HG03520 (cell line): ENCODE measurements at regions not wholly inside any gene's neighbourhood (a gene's known extent, or its start where the extent isn't known, plus 50 kb on each side); places are given as distances from the start of the nearest gene placed in this dataset.

Experiments used
- ATAC-seq: cut with Tn5 transposase; IDR thresholded peaks from one replicate; pipeline ENCODE4 v1.9.1; 2021; ENCODE audit warnings: mild to moderate bottlenecking, moderate library complexity; ENCODE audit not compliant: unreplicated experiment

DNA sequence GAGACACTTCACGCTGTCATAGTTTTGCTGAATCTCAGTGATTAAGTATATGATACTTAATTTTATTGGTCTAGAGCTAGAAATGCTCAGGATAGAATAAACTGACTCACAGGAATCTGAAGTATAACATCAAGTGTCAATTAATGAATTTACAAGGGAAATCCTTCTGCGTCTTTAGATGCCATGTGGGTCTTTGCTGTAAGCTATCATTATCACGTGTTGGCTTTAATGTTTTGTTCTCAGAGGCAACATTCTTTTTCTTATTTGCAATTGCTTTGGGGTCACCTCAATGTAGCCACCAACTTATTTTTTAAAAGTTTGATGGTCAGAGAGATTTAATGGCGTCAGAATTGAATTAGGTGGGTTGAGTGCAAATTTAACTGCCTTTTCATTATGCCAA, 680.1 kb upstream of the PTBP2 start:
- ATAC-seq: no peak

DNA sequence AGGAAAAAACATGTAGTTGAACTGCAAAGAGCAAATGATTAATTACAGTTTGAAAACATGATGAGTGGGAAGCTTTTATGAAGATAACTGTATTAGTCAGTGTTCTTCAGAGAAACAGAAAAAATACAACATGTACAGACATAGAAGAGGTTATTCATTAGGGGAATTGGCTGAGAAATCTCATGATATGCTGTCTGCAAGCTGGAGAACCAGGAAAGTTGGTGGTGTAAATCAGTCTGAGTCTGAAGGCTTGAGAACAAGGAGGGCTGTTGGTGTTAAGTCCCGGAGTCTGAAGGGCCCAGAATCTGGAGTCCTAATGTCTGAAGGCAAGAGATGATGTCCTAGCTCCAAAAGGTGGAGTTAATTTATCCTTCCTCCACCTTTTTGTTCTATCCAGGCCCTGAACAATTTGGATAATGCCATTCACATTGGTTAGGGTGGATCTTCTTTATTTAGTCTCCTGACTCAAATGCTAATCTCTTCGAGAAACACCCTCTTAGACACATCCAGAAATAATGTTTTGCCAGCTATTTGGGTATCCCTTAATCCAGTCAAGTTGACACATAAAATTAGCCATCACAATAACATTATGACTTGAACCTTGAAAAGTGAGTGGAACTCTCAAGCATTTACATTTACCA, 672.9 kb upstream of the PTBP2 start:
- ATAC-seq: no peak

DNA sequence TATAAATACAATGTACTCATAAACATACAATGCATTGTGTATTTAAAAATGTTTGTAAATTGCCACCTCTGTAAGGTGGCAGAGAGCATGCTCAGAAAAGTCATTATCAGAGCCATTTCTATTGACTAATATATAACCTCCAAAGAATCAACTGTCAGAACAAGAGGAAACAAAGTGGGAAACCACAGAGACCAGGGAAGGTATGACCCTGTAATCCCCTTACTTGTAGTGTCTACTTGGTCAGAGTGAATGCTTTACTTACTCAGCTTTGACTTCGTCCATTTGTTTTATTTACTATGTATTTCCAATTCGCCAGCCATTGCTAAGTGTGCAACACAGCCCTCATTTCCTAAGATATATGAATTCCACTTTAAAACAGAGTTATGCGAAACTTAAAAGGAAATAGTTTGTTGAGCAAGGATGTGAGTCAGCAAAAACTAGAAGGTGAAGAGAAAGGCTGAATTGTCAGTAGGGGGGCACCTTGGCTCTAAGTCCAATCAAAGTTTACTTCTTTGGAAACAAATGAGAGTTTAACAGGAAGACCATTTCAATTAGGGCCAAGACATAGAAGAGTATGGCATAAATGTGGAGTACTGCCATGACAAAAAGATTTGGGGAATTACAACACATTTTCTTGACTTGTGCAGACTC, 671.7 kb upstream of the PTBP2 start:
- ATAC-seq: no peak

DNA sequence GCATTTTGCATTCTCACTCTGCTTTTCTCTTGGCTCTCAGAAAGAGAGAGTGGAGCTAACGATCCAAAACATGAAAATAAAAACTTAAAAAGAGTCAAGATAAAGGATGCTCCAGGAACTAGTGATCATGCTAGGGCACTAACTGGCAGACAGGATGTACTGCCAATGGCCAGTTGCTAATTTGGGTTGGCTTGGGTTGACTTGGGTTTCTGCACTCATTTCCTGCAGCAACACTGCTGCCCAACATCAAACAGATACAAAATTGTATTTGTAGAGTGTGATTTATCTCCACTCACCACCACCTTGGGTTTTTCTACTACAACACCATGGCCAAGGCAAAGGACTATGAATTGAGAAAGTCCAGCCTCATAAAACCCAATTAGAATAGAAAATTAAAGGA, 662.3 kb upstream of the PTBP2 start:
- no peak for ATAC-seq

DNA sequence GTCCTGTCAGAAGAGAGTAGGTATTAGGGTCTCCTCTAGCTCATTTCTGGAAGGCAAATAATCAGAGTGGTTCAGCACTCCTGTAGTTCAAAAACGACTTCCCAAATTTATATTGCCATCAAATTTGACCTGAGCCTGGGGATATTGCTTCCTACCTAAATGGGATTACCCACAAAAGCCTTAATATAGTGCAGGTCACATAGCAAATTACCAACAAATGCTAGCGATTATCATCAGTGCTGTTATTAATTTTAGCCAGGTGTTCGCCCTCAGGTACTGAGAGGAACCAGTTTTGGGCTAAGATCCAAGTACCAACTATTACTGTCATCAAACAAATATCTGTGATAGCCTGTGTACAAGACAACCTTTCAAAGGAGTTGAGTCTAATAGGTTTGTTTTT, 661.8 kb upstream of the PTBP2 start:
- ATAC-seq: no peak

DNA sequence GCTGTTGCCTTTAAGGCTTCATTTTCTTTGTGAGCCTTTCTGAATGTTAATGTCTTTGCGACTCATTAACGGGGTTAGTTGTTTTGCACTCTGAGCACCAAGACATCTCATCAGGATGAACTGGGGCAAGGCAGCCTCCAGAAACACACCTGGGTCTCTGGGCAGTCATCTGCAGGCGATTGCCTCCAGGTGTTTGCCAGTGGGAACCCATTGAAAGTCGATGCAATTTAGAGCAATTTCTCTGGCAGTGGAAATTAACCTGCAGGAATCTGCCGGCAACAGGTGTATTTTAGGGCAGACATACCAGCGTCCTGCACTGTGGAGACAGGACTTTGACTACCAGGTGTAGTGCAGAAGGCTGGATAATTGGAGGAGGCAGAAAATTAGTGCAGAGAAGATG, 661.0 kb upstream of the PTBP2 start:
- no peak for ATAC-seq

DNA sequence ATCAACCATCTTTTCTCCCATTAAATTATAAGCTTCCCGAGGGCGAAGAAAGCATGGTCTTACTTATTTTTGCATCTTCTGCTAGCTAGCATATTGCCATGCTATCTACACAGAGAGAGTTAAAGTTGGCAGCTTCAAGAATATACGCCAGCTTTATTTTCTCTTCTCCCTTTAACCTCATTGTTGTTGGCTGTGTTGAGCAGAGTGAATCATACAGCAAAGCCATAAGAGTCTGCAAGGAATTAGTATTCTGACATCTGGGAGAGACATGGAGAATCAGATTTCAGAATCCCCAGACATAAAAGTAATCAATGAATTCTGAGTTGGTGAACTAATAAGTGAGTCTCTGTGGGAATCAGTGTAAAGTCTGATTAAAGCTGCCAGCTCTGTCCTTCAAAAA, 649.6 kb upstream of the PTBP2 start:
- no peak for ATAC-seq

DNA sequence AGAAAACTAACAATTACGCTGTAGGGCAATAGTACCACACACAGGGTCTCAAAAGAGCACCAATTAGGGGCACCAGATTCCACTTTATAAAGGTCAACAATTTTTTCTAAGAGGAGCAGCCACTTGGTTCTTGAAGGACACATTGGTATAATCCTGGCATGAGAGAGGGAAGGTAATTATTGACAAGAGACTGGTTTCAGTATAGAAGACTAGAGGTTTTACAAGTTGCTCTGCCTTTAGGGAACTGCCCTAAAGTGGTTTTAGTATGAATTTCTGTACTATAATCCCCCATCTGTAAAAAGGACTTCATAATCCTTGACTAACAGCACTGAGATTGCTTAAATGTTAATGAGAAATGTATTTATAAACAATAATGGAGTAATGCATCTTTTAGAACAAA, 648.5 kb upstream of the PTBP2 start:
- no peak for ATAC-seq

DNA sequence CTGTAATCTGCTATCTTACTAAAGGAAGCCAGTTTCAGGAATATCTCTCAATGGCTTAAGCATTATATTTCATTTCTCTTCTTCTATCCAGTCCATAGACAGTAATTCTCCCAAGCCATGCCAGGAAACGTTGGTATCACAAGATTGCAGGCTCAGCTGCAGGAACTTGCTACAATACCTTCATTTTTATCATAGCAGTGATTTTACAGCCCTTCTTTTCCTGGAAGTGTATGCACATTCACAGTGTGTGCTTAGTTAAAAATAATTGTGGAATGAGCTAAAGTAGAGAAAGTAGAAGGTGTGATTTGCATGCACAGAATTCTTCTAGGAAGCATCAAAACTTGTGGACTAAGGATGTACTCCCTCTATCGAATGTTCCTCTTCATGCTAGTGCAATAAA, 647.2 kb upstream of the PTBP2 start:
- ATAC-seq: no peak

DNA sequence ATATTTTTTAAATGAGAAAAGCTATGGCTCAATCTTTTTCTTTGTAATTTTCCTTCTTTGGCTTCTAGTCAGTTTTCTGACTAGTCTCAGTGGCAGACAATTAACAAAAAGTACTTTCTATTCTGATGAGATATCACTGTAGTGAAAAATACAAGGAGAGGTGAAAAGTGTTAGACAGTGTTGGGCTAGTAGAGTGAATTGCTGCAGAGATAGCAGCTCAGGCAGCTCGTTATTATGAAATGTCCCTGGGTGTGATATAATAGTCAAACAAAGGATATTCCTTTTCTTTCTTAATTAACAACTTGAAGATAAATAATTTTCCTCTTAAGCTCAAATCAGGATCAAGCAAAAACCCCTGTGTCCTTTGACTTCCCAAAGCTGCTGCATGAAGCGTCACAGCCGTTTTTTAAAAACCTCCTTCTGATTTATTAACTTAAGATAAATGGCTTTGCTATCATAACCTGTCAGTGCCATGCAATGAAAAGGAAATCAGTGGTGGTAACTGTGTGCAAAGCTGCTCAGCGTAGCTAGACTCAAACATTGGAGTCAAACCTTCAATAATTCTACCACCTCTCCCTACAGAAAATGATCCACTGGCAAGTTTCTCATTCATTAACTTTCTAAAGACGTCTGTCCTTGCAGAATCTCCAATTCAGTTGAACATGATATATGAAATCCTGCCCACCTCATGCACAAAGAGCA, 646.6 kb upstream of the PTBP2 start:
- no peak for ATAC-seq

DNA sequence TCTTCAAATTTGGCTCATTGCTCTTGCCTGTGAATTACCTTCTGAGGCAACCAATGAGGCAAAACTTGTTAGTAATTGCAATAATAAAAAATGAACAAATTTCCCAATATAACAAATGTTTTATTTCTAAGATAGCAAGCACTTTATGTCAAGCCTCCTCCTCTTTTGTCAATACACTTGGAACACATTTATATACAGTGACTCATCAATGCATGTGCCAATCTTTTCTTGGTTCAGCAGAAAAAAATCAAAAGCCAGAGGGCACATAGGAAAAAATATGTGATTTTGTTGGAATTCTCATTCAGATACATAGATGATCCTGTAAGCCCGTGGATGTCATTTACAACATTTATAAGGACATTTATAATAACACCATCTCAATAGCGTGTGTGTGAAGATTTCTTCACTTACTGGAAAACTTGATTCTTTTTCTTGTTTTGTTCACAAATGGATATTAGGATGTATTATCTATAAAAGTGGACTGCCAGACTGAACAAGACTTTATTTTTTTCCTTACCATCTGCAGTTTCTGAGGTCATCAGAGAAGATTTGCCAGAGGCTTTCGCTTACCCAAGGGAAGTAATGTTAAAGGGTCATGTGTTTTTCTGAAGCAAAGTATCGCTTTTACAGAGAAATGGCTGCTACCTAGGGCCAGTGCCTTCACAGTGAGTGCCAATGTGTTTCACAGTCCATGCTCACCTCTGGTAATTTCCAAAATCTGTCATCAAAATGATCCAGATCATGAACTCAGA, 645.7 kb upstream of the PTBP2 start:
- no peak for ATAC-seq

DNA sequence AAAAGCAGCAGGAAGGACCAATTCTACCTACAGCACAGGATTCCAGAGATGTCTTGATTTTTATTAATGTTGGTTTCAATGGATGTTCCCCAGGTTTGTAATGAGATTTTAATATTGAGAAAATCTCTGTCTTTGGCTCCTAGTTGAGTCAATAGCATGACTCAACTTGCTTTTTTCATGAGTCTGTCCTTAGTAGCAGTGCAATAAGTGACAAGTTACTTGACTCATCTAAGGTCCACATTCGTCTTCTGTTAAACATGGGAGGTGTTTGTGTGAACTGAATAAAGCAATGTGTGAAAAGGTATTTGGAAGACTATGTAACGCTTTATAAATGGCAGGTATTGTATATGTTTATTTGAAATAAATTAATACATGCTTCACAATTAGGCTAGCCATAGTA, 645.0 kb upstream of the PTBP2 start:
- no peak for ATAC-seq

DNA sequence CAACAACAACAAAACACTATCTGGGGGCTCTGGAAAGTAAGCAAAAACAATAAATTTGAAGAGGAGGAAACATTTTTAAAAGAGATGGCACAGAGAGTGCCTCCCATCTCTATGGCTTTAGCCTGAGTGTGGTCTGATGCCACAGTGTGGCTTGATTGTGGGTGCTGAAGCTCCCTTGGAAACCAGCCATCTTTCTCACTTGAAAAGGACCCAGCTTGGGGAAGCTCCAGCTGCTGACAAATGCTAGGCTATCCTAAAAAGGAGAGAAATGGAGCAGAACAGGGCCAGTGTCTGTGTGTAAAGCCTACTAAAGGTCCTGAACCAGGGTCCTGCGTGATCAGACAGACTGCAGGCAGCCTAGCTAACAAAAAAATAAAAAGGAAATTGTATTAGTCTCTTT, 642.0 kb upstream of the PTBP2 start:
- no peak for ATAC-seq

DNA sequence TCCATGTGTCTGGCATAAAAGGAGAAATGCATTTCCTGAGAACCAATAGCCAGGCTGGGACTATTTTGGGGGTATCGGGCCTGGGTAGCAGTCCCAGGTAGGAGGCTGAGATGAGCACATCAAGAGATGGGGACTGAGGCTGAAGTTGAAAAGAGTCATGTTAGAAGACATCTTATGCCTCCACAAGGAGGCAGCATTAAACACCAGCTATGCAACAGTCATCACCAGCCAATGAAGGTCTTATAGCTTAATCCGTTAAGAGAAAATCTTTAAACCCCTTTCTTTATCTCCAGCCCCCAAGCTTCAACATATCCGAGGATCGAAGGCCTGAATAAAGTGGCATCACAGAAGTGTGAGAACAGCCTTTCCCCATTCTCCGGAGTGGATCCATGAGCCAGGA, 640.7 kb upstream of the PTBP2 start:
- no peak for ATAC-seq

DNA sequence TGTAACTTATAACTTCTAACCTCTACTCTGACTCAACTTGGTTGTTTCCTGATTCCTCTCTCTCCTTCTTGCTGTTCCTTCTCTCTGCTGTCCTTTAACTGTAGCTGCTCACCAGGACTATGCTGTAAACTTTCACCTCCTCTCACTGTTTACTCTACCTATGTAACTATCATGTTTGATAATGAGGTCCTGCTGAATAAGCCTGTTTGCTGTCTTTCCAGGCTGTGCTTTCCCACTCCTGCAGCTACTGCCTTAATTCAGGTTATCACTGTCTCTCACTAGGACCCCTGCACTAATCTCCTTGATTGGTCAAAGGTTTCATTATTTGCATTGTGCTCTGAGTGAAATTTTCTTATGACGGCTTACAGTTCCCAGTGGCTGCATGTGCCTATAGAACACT, 633.9 kb upstream of the PTBP2 start:
- no peak for ATAC-seq

DNA sequence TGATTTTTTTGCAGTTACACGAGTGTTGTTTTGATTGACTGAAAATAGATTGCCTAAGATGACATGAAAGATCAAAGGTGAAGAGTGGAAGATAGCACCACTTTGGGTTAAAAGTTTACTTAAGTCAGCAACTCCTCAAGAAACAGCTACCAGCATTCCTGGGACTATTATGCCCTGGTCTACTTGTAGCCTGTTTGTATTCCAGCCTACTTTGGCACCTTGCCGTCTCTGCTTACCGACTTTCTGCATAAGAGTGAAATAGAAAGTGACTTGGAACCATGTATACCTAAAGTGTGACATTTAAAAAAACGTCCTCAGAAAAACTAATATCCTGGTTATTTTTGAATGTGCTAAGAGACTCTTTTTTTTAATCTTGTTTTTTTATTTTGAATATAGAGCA, 631.5 kb upstream of the PTBP2 start:
- ATAC-seq: no peak

DNA sequence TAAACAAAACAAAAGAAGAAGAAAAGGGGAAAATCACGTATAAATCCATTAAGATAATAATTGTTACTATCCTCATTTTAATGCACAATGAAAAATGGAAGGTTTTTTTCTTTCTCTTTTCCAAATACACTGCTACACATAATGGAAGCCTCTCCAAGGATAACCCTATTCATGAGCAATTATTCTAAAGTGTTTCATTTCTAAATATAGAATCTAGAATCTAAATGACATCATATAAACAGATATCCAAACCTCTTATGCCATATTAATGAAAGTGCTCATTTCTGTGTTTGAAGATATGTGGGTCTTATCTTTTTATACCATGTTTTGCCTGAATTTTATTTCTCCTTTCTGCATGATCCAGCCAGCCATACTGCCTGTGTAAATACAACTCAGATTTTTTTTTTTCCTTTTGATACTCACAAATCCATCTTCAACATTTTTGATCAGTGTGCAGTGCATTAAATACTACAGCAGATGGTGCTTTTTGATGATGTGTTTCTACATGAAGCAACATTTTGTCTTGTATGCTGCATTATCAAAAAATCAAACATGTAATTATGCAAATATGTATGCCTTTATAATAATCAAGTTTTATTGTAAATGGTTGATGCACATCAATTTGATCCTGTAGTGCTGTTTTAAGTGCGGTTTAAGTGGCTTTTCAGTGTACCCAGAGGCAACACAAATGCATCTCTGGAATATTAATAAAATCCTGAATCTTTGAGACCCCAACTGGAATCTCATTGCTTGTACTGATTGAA, 625.6 kb upstream of the PTBP2 start:
- ATAC-seq: no peak

DNA sequence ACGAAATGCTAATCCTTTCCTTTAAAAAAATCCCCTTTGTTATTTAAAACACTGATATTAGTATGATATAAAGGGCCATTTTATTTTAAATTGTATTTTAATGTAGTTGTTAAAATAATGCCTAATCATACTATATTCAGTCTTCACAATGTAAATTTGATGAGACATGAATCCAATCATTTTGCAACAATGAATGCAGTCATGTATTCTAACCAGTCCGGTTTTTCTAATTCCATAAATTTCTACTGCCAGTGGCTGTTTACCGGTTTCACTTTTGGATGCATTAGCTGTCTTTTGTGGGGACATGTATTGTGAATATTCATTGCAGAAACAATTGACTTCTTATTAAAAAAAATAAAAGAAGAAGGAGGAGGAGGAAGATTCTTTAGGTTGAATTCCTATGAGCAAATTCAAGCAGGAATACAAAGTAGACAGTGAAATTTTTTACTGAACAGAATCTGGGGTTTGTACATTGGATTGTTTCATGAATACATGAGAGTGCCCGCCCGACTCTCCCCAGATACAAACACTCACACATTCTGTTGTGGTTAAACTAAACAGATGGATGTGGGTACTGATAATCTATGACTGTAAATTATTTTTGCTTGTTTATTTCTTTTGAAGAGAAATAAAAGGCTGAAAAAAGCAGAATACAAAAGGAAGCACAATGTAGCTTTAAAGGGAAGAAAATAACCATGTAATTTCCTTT, 624.8 kb upstream of the PTBP2 start:
- no peak for ATAC-seq

DNA sequence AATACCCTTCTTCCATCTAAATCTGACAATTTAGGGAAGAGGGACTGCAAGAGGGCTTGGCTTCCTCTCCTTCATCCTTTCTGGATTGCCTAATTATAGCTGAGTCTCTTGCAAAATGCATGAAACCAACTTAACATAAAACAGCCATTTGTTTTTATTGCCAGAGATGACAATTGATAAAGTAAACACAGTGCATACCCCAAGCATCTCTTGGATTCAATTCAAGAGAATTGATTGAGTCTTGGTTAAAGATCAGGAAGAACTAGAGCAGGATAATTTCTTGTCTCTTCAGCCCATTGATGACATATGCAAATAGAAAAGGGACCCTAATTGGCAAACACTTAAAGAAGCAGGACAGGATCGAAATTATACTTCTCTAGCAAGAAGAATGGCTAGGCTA, 617.1 kb upstream of the PTBP2 start:
- no peak for ATAC-seq

DNA sequence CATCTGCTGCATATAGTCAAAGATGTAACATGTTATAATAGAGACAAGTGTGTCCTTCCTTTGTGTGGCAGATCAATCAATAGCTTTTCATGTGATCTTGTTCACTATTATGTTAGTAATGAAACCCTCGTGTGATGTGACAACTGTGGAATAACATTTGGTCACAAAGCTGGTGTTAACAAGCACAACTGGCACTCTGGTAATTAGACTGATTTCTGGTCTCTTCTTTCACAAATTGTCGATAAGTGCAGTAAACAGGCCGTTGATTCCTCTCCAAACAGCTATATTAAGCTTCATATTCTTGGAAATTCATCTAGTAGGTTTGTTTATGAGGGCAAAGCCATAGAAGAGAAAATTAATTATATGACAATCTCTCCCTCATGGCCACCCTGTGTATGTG, 616.7 kb upstream of the PTBP2 start:
- ATAC-seq: no peak
